ENCODE measurements at regions not wholly inside any gene's neighbourhood (a gene's known extent, or its start where the extent isn't known, plus 50 kb on each side); places are given as distances from the start of the nearest gene placed in this dataset.

GRCh38 chr4:44842531-44842930 is 116.2 kb upstream of the GNPDA2 start:
- Histone ChIP-seq H4K91ac (ENCODE audit: insufficient read depth, low read depth, low read length) (no peak overlapping the region), H3K4me2 (ENCODE audit: low read depth, low read length) (no peak overlapping the region), H3K14ac (replicated peaks; ENCODE audit: low read depth, low read length) (no peak overlapping the region), H4K8ac (ENCODE audit: low read depth in 2 of 2, low read length in 2 of 2) (no peak overlapping the region), H4K20me1 (ENCODE audit: insufficient read depth, low read length) (no peaks in the 10 kb centered on the region), H3K9me3 (ENCODE audit: control insufficient read depth, insufficient read depth, low read length) (no peaks in the 10 kb centered on the region), H3K9me1 (ENCODE audit: insufficient read depth, low read length) (no peaks in the 10 kb centered on the region), H3K18ac (ENCODE audit: low read depth, low read length) (no peak overlapping the region), H3K79me1 (ENCODE audit: low read depth in 1 of 2, low read length in 2 of 2) (no peaks in the 10 kb centered on the region), H2AK5ac (ENCODE audit: low read depth, low read length) (no peak overlapping the region), H2BK20ac (ENCODE audit: low read depth, low read length) (no peak overlapping the region), H2AK9ac (replicated peaks; ENCODE audit: low read depth, low read length, poor library complexity) (no peak overlapping the region), H3K9ac (ENCODE audit: low read depth, low read length) (no peak overlapping the region), H3K27me3 (ENCODE audit: control insufficient read depth, insufficient read depth, low read length) (no peaks in the 10 kb centered on the region), H2AFZ (replicated peaks; ENCODE audit: low read length, poor library complexity) (no peak overlapping the region), H2BK5ac (ENCODE audit: low read depth, low read length, poor library complexity, severe bottlenecking) (no peak overlapping the region), H2BK120ac (ENCODE audit: low read depth, low read length) (no peak overlapping the region), H3K36me3 (ENCODE audit: control insufficient read depth, insufficient read depth, low read length) (no peaks in the 10 kb centered on the region), H2BK15ac (ENCODE audit: low read depth, low read length) (no peak overlapping the region), H3K23ac (ENCODE audit: low read depth, low read length) (no peak overlapping the region), H3K4me3 (ENCODE audit: insufficient read depth, low read depth, low read length) (no peak overlapping the region), H4K5ac (ENCODE audit: low read depth, low read length) (no peak overlapping the region), H3K56ac (ENCODE audit: extremely low read depth, insufficient read depth, low read length) (no peak overlapping the region), H3K27ac (ENCODE audit: insufficient read depth, low read length) (no peak overlapping the region), H3K4ac (ENCODE audit: low read depth, low read length) (no peak overlapping the region), H3K4me1 (ENCODE audit: control insufficient read depth, insufficient read depth, low read length) (no peaks in the 10 kb centered on the region)
- no peak for ATAC-seq (ENCODE audit: low read depth)
- ChIA-PET POLR2A (ENCODE audit: unreplicated experiment) (no interaction called here), CTCF (interaction anchor here (0.5 kb wide), 1 partner anchor 1128 kb away, joined by 3 read pairs; no protein-coding TSS in a partner anchor)
- no TSS peak for BruUV-seq (replicated peaks)
- no CpG with 5 or more reads among the region's 4 CpGs for WGBS, 2 experiments (ENCODE audit: extremely low coverage in 2 of 2, insufficient read length in 1 of 2)
- intact Hi-C loops (cut with micrococcal nuclease), result no loop called here
- dilution Hi-C loops (cut with HindIII; ENCODE audit: low sequenced_read_pairs, unreplicated experiment), result no loop called here
- in situ Hi-C loops (cut with MboI; ENCODE audit: low sequenced_read_pairs), result no loop called here
- no peak for DNase-seq
- no peak for TF ChIP-seq RAD21 (IDR thresholded peaks at IDR 0.05; ENCODE audit: low read length)
- TF ChIP-seq, protein P1, sequence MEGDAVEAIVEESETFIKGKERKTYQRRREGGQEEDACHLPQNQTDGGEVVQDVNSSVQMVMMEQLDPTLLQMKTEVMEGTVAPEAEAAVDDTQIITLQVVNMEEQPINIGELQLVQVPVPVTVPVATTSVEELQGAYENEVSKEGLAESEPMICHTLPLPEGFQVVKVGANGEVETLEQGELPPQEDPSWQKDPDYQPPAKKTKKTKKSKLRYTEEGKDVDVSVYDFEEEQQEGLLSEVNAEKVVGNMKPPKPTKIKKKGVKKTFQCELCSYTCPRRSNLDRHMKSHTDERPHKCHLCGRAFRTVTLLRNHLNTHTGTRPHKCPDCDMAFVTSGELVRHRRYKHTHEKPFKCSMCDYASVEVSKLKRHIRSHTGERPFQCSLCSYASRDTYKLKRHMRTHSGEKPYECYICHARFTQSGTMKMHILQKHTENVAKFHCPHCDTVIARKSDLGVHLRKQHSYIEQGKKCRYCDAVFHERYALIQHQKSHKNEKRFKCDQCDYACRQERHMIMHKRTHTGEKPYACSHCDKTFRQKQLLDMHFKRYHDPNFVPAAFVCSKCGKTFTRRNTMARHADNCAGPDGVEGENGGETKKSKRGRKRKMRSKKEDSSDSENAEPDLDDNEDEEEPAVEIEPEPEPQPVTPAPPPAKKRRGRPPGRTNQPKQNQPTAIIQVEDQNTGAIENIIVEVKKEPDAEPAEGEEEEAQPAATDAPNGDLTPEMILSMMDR (conservative IDR thresholded peaks at IDR 0.05; ENCODE audit: low read depth, low read length), result no peak
- no peak for TF ChIP-seq SMC3 (IDR thresholded peaks at IDR 0.05; ENCODE audit: low read depth, low read length)
- no peak for TF ChIP-seq MAZ (IDR thresholded peaks at IDR 0.05; ENCODE audit: borderline replicate concordance, low read depth, low read length)
- no peak for TF ChIP-seq RFX5 (IDR thresholded peaks at IDR 0.05; ENCODE audit: low read depth, low read length)
- no peak for TF ChIP-seq MXI1 (IDR thresholded peaks at IDR 0.05; ENCODE audit: borderline replicate concordance, low read depth, low read length)
- TF ChIP-seq BHLHE40 (IDR thresholded peaks at IDR 0.05; ENCODE audit: low read depth, low read length), result no peak
- TF ChIP-seq RCOR1 (IDR thresholded peaks at IDR 0.05; ENCODE audit: insufficient replicate concordance, low read length), result no peak
- TF ChIP-seq FOS (IDR thresholded peaks at IDR 0.05; ENCODE audit: low read depth, low read length), result no peak
- no peak for TF ChIP-seq NFE2L2 (IDR thresholded peaks at IDR 0.05; ENCODE audit: low read depth, low read length)
- no peak for TF ChIP-seq MAFK (IDR thresholded peaks at IDR 0.05; ENCODE audit: low read depth, low read length)
- no peak for TF ChIP-seq POLR2A (IDR thresholded peaks at IDR 0.05; ENCODE audit: low read depth, low read length)
- TF ChIP-seq USF2 (IDR thresholded peaks at IDR 0.05; ENCODE audit: low read depth, low read length), result no peak

All from IMR-90 (cell line).